Tibial nerve (tissue), 4 donors: ENCODE measurements at regions not wholly inside any gene's neighbourhood (a gene's known extent, or its start where the extent isn't known, plus 50 kb on each side); places are given as distances from the start of the nearest gene placed in this dataset.

Experiments
- CTCF ChIP-seq, 5 experiments: fragments of 200-600 bp in 3 of 5; fragments of 450-650 bp in 2 of 5; sonication (generic) in 3 of 5; IDR thresholded peaks; one replicate each; pipeline ENCODE4 v1.5.1; 2016 to 2019; ENCODE audit warnings: antibody characterized with exemption in 5 of 5, mild to moderate bottlenecking in 3 of 5, moderate library complexity in 2 of 5
- EP300 ChIP-seq, 2 donors: sonication (generic); formaldehyde crosslinking; IDR thresholded peaks; one replicate each; pipeline ENCODE4 v1.6.1; 2017; ENCODE audit warnings: antibody characterized with exemption in 2 of 2, mild to moderate bottlenecking in 1 of 2
- POLR2A ChIP-seq, 2 donors: fragments of 450-650 bp; IDR thresholded peaks; one replicate each; pipeline ENCODE4 v1.6.1; 2017; ENCODE audit warnings: antibody characterized with exemption in 2 of 2, mild to moderate bottlenecking in 2 of 2, moderate library complexity in 2 of 2

- TF ChIP-seq CTCF (IDR thresholded peaks at IDR 0.05), result peak; percentile 23 to 45 (median 32)
- no peak for TF ChIP-seq EP300 (IDR thresholded peaks at IDR 0.05)
- TF ChIP-seq POLR2A (IDR thresholded peaks at IDR 0.05), result no peak
Observed at GRCh38 chr5:92309336-92309991, 926.3 kb upstream of the ARRDC3 start.
